Mesothelial cell of epicardium (in vitro differentiated cells): ENCODE measurements at regions not wholly inside any gene's neighbourhood (a gene's known extent, or its start where the extent isn't known, plus 50 kb on each side); places are given as distances from the start of the nearest gene placed in this dataset.

Experiments used
- DNase-seq, 2 experiments: peaks; one replicate each; pipeline ENCODE4 v3.0.0; 2021; ENCODE audit warnings: low spot score in 2 of 2; ENCODE audit not compliant: unreplicated experiment in 2 of 2
- H3K27ac Mint-ChIP-seq: 2 replicates; pipeline ENCODE4 v1.8.0; 2021; ENCODE audit warnings: mixed read lengths
- H3K27me3 Mint-ChIP-seq: 2 replicates; pipeline ENCODE4 v1.8.0; 2021; ENCODE audit warnings: low read depth, mixed read lengths
- H3K36me3 Mint-ChIP-seq: 2 replicates; pipeline ENCODE4 v1.8.0; 2021; ENCODE audit warnings: mixed read lengths
- H3K4me1 Mint-ChIP-seq: 2 replicates; pipeline ENCODE4 v1.8.0; 2021; ENCODE audit warnings: mixed read lengths
- H3K4me3 Mint-ChIP-seq: 2 replicates; pipeline ENCODE4 v1.8.0; 2021; ENCODE audit warnings: mild to moderate bottlenecking, moderate library complexity, mixed read lengths
- H3K9me3 Mint-ChIP-seq: 2 replicates; pipeline ENCODE4 v1.8.0; 2021; ENCODE audit warnings: mixed read lengths
- TF ChIP-seq, protein P1 (sequence below): fragments of 200-600 bp; sonication (generic); IDR thresholded peaks from one replicate; pipeline ENCODE4 v1.5.0; 2021; ENCODE audit warnings: antibody characterized with exemption; ENCODE audit not compliant: unreplicated experiment

DNA sequence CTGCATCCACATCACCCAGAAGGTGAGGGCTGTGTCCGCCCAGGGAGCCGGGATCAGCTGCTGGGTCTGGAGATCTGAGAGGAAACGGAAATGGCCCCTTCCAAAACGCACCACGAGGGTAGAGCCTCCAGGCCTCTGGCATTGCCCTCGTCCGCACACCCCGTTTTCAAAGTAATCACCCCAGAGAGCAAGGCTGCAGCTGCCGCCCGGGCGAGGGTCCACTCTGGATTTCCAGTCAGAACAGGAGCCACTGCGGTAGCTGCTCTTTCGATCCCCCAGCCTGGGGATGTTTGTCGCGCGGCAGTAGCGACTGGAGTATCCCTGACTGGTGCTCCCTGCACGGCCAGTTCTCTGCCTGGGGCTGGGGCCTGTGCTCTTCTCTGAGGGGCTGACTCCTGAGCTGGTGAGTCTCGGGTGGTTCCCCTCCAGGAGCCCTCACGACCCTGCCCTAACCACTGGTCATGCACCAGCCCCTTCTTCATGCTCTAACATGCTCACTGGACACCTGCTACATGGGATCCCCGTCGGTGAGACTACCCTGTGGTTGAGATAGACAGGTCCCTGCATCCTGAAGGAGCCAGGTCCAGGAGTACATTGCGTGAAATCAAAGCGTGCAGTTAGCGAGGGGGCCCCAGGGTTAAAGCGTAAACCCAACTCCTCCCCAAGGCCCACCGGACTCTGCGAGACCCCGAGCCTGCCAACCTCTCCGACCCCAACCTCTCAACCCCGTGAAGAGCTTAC lies 99.2 kb downstream of the FOXL3 start:
- peaks cover 6% of the 10 kb centered on the region for H3K4me1 Mint-ChIP-seq
- H3K27me3 Mint-ChIP-seq = no peaks in the 10 kb centered on the region
- peak in 1 of 2 experiments; percentile 33 for DNase-seq
- TF ChIP-seq, protein P1, sequence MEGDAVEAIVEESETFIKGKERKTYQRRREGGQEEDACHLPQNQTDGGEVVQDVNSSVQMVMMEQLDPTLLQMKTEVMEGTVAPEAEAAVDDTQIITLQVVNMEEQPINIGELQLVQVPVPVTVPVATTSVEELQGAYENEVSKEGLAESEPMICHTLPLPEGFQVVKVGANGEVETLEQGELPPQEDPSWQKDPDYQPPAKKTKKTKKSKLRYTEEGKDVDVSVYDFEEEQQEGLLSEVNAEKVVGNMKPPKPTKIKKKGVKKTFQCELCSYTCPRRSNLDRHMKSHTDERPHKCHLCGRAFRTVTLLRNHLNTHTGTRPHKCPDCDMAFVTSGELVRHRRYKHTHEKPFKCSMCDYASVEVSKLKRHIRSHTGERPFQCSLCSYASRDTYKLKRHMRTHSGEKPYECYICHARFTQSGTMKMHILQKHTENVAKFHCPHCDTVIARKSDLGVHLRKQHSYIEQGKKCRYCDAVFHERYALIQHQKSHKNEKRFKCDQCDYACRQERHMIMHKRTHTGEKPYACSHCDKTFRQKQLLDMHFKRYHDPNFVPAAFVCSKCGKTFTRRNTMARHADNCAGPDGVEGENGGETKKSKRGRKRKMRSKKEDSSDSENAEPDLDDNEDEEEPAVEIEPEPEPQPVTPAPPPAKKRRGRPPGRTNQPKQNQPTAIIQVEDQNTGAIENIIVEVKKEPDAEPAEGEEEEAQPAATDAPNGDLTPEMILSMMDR = no peak
- H3K4me3 Mint-ChIP-seq = no peak overlapping the region
- H3K27ac Mint-ChIP-seq = no peak overlapping the region
- peaks cover 25% of the 10 kb centered on the region for H3K9me3 Mint-ChIP-seq
- peaks cover 10% of the 10 kb centered on the region for H3K36me3 Mint-ChIP-seq

DNA sequence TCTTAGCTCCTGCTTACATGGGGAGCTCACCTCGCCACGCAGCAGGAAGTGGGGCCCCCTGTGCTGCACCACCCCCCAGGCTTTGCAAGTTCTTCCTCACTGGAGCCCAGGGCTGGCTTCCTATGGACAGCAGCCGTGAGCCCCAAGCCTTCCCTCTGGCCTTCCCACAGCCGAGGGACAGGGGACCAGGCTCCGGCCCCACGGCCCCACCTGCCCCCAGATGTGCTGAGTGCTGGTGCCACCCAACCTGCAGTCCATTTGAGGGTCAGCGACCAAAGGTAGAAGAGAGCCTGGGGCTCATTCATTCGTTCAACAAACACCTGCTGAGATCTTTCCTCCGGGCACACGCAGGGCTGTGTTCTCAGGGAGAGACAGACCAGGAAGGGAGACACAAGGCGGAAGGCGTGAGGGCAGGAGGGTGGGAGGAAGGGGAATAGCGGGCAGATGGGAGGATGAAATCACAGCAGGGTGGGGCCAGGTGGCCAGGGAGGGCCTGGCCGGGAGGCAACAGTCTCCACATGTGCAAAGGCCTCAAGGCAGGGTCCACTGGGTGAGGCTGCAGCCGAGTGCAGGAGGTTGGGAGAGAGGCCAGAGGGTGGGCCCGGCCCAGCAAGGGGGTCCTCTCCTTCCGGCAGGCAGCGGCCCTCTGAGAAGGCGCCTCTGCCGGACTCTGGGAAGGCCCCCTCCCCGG lies 100.1 kb downstream of the FOXL3 start:
- no peak overlapping the region for H3K4me3 Mint-ChIP-seq
- DNase-seq = peak in 1 of 2 experiments; percentile 36
- peaks cover 8% of the 10 kb centered on the region for H3K36me3 Mint-ChIP-seq
- H3K9me3 Mint-ChIP-seq = peaks cover 26% of the 10 kb centered on the region
- H3K27me3 Mint-ChIP-seq = no peaks in the 10 kb centered on the region
- no peak overlapping the region for H3K27ac Mint-ChIP-seq
- TF ChIP-seq, protein P1 = no peak
- peaks cover 6% of the 10 kb centered on the region for H3K4me1 Mint-ChIP-seq

DNA sequence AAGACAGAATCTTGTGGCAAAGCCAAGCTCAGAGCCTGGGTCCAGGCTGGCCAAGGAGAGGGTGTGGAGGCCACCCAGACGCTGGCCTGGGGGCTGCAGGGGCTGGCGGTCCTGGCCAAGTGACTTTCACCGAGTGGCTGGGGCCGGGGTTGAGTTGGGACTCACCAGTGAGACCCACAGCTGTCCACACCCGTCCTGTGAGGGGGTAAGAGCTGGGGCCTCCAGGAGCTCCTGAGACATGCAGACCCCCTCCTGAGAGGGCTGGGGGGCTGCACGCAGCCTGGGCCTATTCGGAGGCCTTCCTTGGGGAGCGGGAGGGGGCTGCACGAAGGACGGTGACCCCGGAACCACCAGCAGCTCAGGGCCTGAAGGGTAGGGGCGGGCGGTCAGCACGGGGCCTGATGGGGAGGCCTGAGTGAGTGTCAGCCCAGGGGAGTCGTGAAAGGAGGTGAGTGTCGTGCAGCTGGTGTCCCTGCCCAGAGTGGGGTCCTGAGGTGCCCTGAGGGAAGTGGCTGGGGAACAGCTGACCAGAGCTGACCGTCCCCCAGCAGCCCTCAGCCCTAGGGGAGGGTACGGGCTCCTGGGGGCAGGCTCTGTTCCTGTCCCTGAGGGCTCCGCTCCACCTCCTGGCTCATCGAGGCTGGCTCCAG lies 100.9 kb downstream of the FOXL3 start:
- Mint-ChIP-seq H3K27me3 (no peaks in the 10 kb centered on the region), H3K4me1 (peaks cover 6% of the 10 kb centered on the region), H3K27ac (no peak overlapping the region), H3K36me3 (peaks cover 13% of the 10 kb centered on the region), H3K4me3 (no peak overlapping the region), H3K9me3 (peaks cover 27% of the 10 kb centered on the region)
- TF ChIP-seq, protein P1 = no peak
- peak in 1 of 2 experiments; percentile 37 for DNase-seq

DNA sequence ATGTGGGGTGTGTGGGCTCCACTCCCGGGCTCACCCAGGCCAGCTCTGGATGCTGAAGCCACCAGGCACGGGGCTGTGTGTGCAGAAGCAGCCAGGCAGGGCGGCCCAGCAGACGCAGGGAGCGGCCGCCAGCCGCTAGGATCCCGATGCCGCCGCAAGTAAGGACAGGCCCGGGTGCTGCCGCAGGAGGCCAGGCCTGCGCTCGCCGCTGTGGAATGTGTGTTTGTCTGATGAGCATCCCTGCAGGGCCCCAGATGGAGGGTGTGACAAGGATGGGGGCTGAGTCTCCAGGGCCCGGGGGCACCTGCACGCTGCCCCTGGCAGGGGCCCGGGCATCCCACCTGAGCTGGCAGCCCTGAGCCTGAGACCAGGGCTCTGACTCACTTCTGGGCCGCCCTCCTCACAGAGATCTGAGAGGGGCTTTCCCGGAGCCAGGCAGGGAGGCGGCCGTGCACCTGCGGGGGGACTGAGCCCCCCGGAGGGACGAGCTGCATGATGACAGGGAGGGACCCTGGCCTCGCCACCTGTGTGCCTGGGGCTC lies 101.5 kb downstream of the FOXL3 start:
- Mint-ChIP-seq H3K4me3 (no peak overlapping the region), H3K9me3 (peaks cover 29% of the 10 kb centered on the region), H3K27ac (no peak overlapping the region), H3K4me1 (peaks cover 6% of the 10 kb centered on the region), H3K36me3 (peaks cover 15% of the 10 kb centered on the region), H3K27me3 (no peaks in the 10 kb centered on the region)
- DNase-seq = peak in 1 of 2 experiments; percentile 58
- TF ChIP-seq, protein P1 = no peak

DNA sequence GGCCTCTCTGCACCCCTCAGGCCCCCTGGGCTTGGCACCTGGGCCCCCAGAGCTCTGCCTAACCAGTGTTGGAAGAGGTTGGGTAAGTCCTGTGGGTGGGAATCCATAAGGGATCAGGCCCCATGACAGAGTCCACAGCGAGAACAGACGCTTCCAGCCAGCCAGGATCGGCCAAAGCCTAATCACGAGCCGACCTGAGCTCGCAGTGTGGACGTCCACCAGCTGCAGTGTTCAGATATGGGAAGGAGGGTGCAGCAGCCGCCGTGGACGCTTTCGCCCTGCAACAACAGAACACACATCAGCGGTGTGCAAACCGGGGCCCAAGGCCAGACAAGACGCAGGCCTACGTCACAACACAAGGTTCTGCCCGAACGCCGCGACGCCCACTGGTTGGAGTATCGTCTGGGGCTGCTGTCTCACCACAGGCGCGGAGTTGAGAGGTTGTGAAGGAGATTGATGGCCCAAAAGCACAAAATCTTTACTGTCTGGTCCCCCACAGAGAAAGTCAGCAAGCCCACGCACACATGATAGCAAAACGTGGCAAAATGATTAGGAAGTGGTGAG lies 102.1 kb downstream of the FOXL3 start:
- Mint-ChIP-seq H3K4me3 (no peak overlapping the region), H3K27me3 (no peaks in the 10 kb centered on the region), H3K4me1 (peaks cover 6% of the 10 kb centered on the region), H3K27ac (no peak overlapping the region), H3K9me3 (peaks cover 35% of the 10 kb centered on the region), H3K36me3 (peaks cover 18% of the 10 kb centered on the region)
- TF ChIP-seq, protein P1 = no peak
- peak in 1 of 2 experiments; percentile 20 for DNase-seq
